ENCODE measurements at regions not wholly inside any gene's neighbourhood (a gene's known extent, or its start where the extent isn't known, plus 50 kb on each side); places are given as distances from the start of the nearest gene placed in this dataset.

- intact Hi-C loops (cut with micrococcal nuclease; ENCODE audit: unreplicated experiment) = no loop called here
- TF ChIP-seq, protein P1, sequence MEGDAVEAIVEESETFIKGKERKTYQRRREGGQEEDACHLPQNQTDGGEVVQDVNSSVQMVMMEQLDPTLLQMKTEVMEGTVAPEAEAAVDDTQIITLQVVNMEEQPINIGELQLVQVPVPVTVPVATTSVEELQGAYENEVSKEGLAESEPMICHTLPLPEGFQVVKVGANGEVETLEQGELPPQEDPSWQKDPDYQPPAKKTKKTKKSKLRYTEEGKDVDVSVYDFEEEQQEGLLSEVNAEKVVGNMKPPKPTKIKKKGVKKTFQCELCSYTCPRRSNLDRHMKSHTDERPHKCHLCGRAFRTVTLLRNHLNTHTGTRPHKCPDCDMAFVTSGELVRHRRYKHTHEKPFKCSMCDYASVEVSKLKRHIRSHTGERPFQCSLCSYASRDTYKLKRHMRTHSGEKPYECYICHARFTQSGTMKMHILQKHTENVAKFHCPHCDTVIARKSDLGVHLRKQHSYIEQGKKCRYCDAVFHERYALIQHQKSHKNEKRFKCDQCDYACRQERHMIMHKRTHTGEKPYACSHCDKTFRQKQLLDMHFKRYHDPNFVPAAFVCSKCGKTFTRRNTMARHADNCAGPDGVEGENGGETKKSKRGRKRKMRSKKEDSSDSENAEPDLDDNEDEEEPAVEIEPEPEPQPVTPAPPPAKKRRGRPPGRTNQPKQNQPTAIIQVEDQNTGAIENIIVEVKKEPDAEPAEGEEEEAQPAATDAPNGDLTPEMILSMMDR (IDR thresholded peaks at IDR 0.05; ENCODE audit: unreplicated experiment) = no peak
- no TSS peak for BruUV-seq (replicated peaks)
- H3K9me3 Mint-ChIP-seq (ENCODE audit: low read depth, unreplicated experiment) = no peaks in the 10 kb centered on the region
- no peaks in the 10 kb centered on the region for H3K4me1 Mint-ChIP-seq (ENCODE audit: low read depth, unreplicated experiment)
- CTCF ChIA-PET = no interaction called here
- H3K27me3 Mint-ChIP-seq (ENCODE audit: unreplicated experiment) = no peaks in the 10 kb centered on the region
- no peak overlapping the region for H3K27ac Mint-ChIP-seq (ENCODE audit: unreplicated experiment)
- no peak for DNase-seq
- no peak overlapping the region for H3K4me3 Mint-ChIP-seq (ENCODE audit: low read depth, unreplicated experiment)
- H3K36me3 Mint-ChIP-seq (ENCODE audit: insufficient read depth, unreplicated experiment) = no peaks in the 10 kb centered on the region
These were observed 281.1 kb upstream of the SORL1-AS1 start for GRCh38 chr11:121733858-121734257.

DNA sequence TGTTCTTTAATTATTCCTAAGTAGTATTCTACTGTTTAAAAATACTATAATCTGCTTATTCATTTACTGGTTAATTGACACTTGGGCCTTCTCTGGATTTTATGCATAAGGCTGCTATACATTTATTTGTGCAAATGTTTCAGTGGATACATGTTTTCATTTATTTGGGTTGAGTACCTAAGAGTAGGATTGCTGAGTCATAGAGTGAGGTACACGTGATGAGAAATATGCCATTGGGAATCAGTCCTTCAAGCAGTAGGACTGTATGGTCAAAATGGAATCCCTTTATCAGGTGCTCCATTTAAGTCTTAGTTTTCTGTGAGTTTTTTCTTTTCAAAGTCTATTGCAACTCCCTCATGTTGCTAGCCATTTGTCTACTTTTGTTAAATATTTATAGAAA is 275.2 kb upstream of the SORL1-AS1 start:
- TF ChIP-seq, protein P1 (IDR thresholded peaks at IDR 0.05; ENCODE audit: unreplicated experiment) = no peak
- BruUV-seq (replicated peaks) = no TSS peak
- H3K9me3 Mint-ChIP-seq (ENCODE audit: low read depth, unreplicated experiment) = no peaks in the 10 kb centered on the region
- intact Hi-C loops (cut with micrococcal nuclease; ENCODE audit: unreplicated experiment) = no loop called here
- DNase-seq = no peak
- no peaks in the 10 kb centered on the region for H3K4me1 Mint-ChIP-seq (ENCODE audit: low read depth, unreplicated experiment)
- H3K27ac Mint-ChIP-seq (ENCODE audit: unreplicated experiment) = no peak overlapping the region
- no peaks in the 10 kb centered on the region for H3K36me3 Mint-ChIP-seq (ENCODE audit: insufficient read depth, unreplicated experiment)
- peaks cover 22% of the 10 kb centered on the region for H3K27me3 Mint-ChIP-seq (ENCODE audit: unreplicated experiment)
- CTCF ChIA-PET = no interaction called here
- no peak overlapping the region for H3K4me3 Mint-ChIP-seq (ENCODE audit: low read depth, unreplicated experiment)

DNA sequence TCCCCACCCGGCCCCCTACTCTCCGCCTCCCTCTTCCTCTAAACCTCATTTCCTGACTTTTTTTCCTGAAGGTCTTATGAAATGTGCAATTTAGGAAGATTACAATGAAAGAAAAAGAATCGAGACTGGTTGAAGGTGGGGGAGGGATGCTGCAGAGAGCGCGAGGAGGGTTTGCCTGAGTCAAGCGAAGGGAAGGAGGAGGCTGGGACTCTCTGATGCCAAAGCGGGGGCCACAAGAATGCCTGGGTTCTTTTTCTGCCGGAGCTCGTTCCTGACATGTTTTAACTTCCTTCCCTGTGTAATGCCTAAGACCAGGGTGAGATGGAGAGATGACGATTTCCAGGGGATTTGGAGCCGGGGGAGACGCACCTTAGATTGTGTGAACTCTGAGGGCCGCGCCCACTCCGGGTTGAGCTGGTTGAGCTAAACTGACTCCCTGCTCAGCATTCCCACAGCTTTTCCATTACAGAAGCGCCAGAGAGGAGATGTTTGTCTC is 270.5 kb upstream of the SORL1-AS1 start:
- H3K4me3 Mint-ChIP-seq (ENCODE audit: low read depth, unreplicated experiment) = peak overlapping the region; percentile 68
- intact Hi-C loops (cut with micrococcal nuclease; ENCODE audit: unreplicated experiment) = no loop called here
- peaks cover 22% of the 10 kb centered on the region for H3K27me3 Mint-ChIP-seq (ENCODE audit: unreplicated experiment)
- TF ChIP-seq, protein P1 (IDR thresholded peaks at IDR 0.05; ENCODE audit: unreplicated experiment) = no peak
- H3K4me1 Mint-ChIP-seq (ENCODE audit: low read depth, unreplicated experiment) = no peaks in the 10 kb centered on the region
- CTCF ChIA-PET = interaction anchor here (0.6 to 1.0 kb wide), 2 partner anchors 73 to 369 kb away, joined by 5 to 7 read pairs; no protein-coding TSS in a partner anchor
- peaks cover 7% of the 10 kb centered on the region for H3K9me3 Mint-ChIP-seq (ENCODE audit: low read depth, unreplicated experiment)
- no TSS peak for BruUV-seq (replicated peaks)
- no peak for DNase-seq
- H3K36me3 Mint-ChIP-seq (ENCODE audit: insufficient read depth, unreplicated experiment) = peaks cover 6% of the 10 kb centered on the region
- H3K27ac Mint-ChIP-seq (ENCODE audit: unreplicated experiment) = no peak overlapping the region

DNA sequence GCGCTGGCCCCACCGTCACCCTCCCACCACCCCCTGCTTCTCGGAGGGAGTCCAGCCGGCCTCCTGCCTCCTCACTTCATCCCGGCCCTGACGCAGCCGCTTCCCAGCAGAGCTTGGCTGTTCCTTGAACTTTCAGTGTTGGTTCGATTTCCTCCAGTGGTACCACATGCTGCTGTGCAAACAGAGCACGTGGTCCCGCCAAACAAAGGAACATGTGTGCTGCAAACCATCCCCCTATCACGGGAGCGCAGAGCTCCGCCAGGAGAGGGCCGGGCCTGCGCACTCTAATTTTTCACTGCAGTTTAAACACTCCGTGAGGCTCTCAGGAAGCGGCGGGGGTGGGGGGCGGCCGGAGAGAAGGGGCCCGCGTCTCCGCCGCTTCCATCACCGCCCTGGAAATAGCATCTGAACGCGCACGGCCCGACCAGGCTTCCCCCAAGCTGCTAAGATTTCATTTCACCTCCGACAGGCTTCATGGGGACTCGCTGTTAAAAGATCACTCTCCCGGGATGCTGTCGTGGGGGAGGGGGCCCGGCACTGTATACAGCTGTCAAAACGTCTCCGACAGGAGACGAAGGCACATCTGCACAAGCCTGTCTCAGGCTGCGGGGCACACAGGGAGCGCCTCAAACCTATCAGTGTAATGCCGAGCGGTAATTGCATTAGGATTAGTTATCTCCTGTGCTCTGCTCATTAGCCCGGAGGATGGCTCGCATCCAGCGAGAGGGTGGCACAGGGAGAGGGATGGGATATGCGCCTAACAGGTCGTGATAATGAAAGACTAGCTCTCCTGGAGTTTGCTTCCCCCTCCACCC is 269.9 kb upstream of the SORL1-AS1 start:
- Mint-ChIP-seq H3K36me3 (ENCODE audit: insufficient read depth, unreplicated experiment) (peaks cover 6% of the 10 kb centered on the region), H3K4me1 (ENCODE audit: low read depth, unreplicated experiment) (no peaks in the 10 kb centered on the region), H3K9me3 (ENCODE audit: low read depth, unreplicated experiment) (peaks cover 7% of the 10 kb centered on the region), H3K27me3 (ENCODE audit: unreplicated experiment) (peaks cover 22% of the 10 kb centered on the region), H3K27ac (ENCODE audit: unreplicated experiment) (peak overlapping the region; percentile 50), H3K4me3 (ENCODE audit: low read depth, unreplicated experiment) (peak overlapping the region; percentile 68)
- peak; percentile 64 for DNase-seq
- CTCF ChIA-PET = interaction anchor here (0.6 to 1.2 kb wide), 4 partner anchors 67 to 368 kb away, joined by 3 to 7 read pairs (median 4); no protein-coding TSS in a partner anchor
- TF ChIP-seq, protein P1 (IDR thresholded peaks at IDR 0.05; ENCODE audit: unreplicated experiment) = no peak
- intact Hi-C loops (cut with micrococcal nuclease; ENCODE audit: unreplicated experiment) = no loop called here
- no TSS peak for BruUV-seq (replicated peaks)

Data from Calu3 (cell line).